HCT116 (cell line): ENCODE measurements at regions not wholly inside any gene's neighbourhood (a gene's known extent, or its start where the extent isn't known, plus 50 kb on each side); places are given as distances from the start of the nearest gene placed in this dataset.

Experiments used
- CEBPB ChIP-seq: IDR thresholded peaks from 2 replicates; pipeline ENCODE4 v1.6.1; 2012; ENCODE audit warnings: low read depth
- CTCF ChIP-seq, 3 experiments: fragments of 200-600 bp in 1 of 3; sonication (generic) in 1 of 3; IDR thresholded peaks in 2 of 3; conservative IDR thresholded peaks in 1 of 3; 2 replicates each; pipeline ENCODE4 v1.5.1; 2012 to 2017; ENCODE audit warnings: low read depth in 2 of 3, low read length in 2 of 3, antibody characterized with exemption in 1 of 3, borderline replicate concordance in 1 of 3, control low read depth in 1 of 3, mild to moderate bottlenecking in 1 of 3, mixed read lengths in 1 of 3, mixed run types in 1 of 3, moderate library complexity in 1 of 3; ENCODE audit not compliant: insufficient read depth in 1 of 3
- POLR2A ChIP-seq: IDR thresholded peaks from 2 replicates; pipeline ENCODE4 v1.7.0; 2011; ENCODE audit warnings: borderline replicate concordance; ENCODE audit not compliant: insufficient read depth, insufficient read length; ENCODE audit errors: extremely low read depth
- POLR2AphosphoS5 ChIP-seq: IDR thresholded peaks from 2 replicates; pipeline ENCODE4 v1.6.1; 2011; ENCODE audit warnings: mild to moderate bottlenecking, low read depth, low read length, moderate library complexity
- YY1 ChIP-seq: IDR thresholded peaks from 2 replicates; pipeline ENCODE4 v1.6.1; 2011; ENCODE audit warnings: low read length, low read depth, moderate library complexity, mild to moderate bottlenecking; ENCODE audit not compliant: insufficient replicate concordance; ENCODE audit errors: extremely low read depth

- TF ChIP-seq POLR2AphosphoS5 (no peak), CTCF (IDR thresholded peaks at IDR 0.05 in 2 of 3, conservative IDR thresholded peaks at IDR 0.05 in 1 of 3; ENCODE audit: borderline replicate concordance in 1 of 3, insufficient read depth in 1 of 3, low read depth in 2 of 3, low read length in 2 of 3) (no peak), POLR2A (no peak), YY1 (no peak), CEBPB (no peak)
These were observed 75.5 kb downstream of the PALM2AKAP2 start for GRCh38 chr9:109855540-109855939.
